HFFc6 (cell line): ENCODE measurements at regions not wholly inside any gene's neighbourhood (a gene's known extent, or its start where the extent isn't known, plus 50 kb on each side); places are given as distances from the start of the nearest gene placed in this dataset.

Source experiments
- DNase-seq: peaks from one replicate; pipeline ENCODE4 v3.0.0-alpha.2; 2018
- H3K27ac Mint-ChIP-seq: 2 replicates; pipeline ENCODE4 v1.8.0; 2020; ENCODE audit warnings: mild to moderate bottlenecking, mixed read lengths
- H3K27me3 Mint-ChIP-seq: 2 replicates; pipeline ENCODE4 v1.8.0; 2021; ENCODE audit warnings: mild to moderate bottlenecking, moderate library complexity, mixed read lengths; ENCODE audit not compliant: insufficient read depth
- H3K36me3 Mint-ChIP-seq: 2 replicates; pipeline ENCODE4 v1.8.0; 2021; ENCODE audit warnings: low read depth, mixed read lengths
- H3K4me1 Mint-ChIP-seq: 2 replicates; pipeline ENCODE4 v1.8.0; 2020; ENCODE audit warnings: low read depth, mixed read lengths
- H3K4me3 Mint-ChIP-seq: 2 replicates; pipeline ENCODE4 v1.8.0; 2020; ENCODE audit warnings: mild to moderate bottlenecking, moderate library complexity, mixed read lengths
- H3K9me3 Mint-ChIP-seq: 2 replicates; pipeline ENCODE4 v1.8.0; 2020; ENCODE audit warnings: mild to moderate bottlenecking, mixed read lengths
- TF ChIP-seq, protein P1 (sequence below): fragments of 200-600 bp; sonication (generic); IDR thresholded peaks from 2 replicates; pipeline ENCODE4 v1.5.0; 2021; ENCODE audit warnings: antibody characterized with exemption, mild to moderate bottlenecking

DNA sequence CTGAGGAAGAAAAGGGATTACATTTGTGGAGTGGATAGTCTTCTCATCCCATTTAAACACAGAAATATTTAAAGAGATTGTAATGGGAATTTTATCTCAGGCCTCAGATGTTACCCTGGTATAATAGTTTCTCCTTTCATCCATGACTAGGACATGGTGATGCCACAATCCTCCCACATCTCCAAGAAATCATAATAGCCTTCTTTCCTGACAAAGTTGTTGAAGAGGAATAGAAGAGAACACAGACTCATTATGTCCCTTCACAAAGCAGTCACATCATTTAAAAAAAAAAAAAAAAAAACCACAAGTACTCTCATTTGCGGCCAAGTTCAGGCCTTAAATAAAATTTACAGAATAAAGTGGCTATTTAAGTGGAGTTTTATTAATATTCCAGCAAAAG lies 359.6 kb downstream of the DEPDC1B start:
- peaks cover under 1% of the 10 kb centered on the region; the same call in 1 of the 2 replicates for H3K4me1 Mint-ChIP-seq
- H3K4me3 Mint-ChIP-seq: no peak overlapping the region
- TF ChIP-seq, protein P1, sequence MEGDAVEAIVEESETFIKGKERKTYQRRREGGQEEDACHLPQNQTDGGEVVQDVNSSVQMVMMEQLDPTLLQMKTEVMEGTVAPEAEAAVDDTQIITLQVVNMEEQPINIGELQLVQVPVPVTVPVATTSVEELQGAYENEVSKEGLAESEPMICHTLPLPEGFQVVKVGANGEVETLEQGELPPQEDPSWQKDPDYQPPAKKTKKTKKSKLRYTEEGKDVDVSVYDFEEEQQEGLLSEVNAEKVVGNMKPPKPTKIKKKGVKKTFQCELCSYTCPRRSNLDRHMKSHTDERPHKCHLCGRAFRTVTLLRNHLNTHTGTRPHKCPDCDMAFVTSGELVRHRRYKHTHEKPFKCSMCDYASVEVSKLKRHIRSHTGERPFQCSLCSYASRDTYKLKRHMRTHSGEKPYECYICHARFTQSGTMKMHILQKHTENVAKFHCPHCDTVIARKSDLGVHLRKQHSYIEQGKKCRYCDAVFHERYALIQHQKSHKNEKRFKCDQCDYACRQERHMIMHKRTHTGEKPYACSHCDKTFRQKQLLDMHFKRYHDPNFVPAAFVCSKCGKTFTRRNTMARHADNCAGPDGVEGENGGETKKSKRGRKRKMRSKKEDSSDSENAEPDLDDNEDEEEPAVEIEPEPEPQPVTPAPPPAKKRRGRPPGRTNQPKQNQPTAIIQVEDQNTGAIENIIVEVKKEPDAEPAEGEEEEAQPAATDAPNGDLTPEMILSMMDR: no peak
- peaks cover 2% of the 10 kb centered on the region; the same call in 1 of the 2 replicates for H3K27me3 Mint-ChIP-seq
- H3K36me3 Mint-ChIP-seq: no peaks in the 10 kb centered on the region
- DNase-seq: no peak
- H3K27ac Mint-ChIP-seq: no peak overlapping the region
- peaks cover 3% of the 10 kb centered on the region for H3K9me3 Mint-ChIP-seq

DNA sequence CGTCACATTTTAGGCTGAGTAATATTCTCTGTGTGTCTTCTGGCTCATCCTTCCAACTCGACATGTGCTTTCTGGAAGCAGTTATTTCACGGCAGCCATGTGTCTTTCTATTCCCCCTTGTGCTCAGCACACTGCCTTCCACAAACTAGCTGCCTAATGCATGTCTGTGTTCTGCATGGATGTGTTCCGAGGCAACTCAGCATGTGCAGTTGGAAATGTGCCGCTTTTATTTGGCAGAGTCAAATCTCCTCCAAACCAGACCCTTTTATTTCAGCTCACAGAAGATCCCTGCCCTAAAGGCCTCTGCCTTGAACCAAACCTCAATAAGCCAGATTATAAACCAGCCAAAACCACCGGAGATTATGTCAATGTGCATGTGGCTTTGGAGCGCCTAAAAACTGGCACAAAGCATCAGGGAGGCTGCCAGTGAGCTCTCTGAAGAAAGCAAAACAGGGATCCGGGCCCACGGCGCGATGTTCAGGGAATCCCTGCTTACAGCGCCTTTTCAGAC lies 360.2 kb downstream of the DEPDC1B start:
- H3K27ac Mint-ChIP-seq: no peak overlapping the region
- peaks cover 3% of the 10 kb centered on the region for H3K9me3 Mint-ChIP-seq
- peaks cover 7% of the 10 kb centered on the region; the same call in 1 of the 2 replicates for H3K4me1 Mint-ChIP-seq
- no peaks in the 10 kb centered on the region for H3K36me3 Mint-ChIP-seq
- TF ChIP-seq, protein P1: no peak
- no peak for DNase-seq
- H3K27me3 Mint-ChIP-seq: peaks cover 2% of the 10 kb centered on the region; the same call in 1 of the 2 replicates
- no peak overlapping the region; the same call in 1 of the 2 replicates for H3K4me3 Mint-ChIP-seq

DNA sequence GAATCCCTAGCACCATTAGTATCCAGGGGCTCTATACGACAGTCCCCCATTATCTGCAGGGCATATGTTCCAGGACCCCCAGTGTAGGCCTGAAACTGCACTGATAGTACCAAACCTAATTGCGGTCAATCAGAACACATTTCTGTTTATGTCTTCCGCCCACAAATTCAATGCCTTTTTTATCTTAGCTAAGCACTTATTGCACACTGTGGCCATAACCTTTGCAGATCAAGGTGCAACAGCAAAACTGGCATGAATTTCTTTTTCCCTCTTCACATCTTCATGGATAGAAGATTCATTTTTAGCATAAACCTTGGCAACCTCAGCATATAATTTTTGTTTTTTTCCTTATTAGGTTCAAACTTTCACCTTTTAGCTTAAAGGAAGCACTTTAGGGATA lies 361.1 kb downstream of the DEPDC1B start:
- TF ChIP-seq, protein P1: no peak
- DNase-seq: no peak
- H3K27me3 Mint-ChIP-seq: peaks cover 2% of the 10 kb centered on the region; the same call in 1 of the 2 replicates
- no peak overlapping the region for H3K27ac Mint-ChIP-seq
- no peaks in the 10 kb centered on the region for H3K36me3 Mint-ChIP-seq
- H3K4me3 Mint-ChIP-seq: no peak overlapping the region
- H3K4me1 Mint-ChIP-seq: peaks cover 16% of the 10 kb centered on the region
- peaks cover 3% of the 10 kb centered on the region for H3K9me3 Mint-ChIP-seq

DNA sequence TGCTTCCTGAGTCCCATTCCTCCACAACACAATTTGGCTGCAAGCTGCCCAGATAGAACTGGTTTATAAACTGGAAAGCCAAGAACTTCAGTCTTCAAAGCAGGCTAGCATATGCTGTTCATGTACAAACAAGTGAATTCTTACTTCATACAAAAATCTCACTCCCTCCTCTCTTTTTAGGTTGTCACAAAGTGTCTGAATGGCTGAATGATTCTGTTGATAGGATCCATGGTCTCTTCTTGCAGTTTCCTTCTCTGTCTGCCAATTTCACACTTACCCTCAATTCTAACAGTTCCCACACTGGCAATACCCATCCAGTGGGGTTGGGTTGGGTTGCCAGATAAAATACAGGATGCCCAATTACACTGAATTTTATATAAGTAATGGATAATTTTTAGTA lies 363.5 kb downstream of the DEPDC1B start:
- Mint-ChIP-seq H3K4me1 (peaks cover 34% of the 10 kb centered on the region), H3K9me3 (peaks cover 3% of the 10 kb centered on the region), H3K27me3 (peaks cover 2% of the 10 kb centered on the region; the same call in 1 of the 2 replicates), H3K4me3 (no peak overlapping the region), H3K27ac (no peak overlapping the region), H3K36me3 (no peaks in the 10 kb centered on the region)
- DNase-seq: no peak
- TF ChIP-seq, protein P1: no peak

DNA sequence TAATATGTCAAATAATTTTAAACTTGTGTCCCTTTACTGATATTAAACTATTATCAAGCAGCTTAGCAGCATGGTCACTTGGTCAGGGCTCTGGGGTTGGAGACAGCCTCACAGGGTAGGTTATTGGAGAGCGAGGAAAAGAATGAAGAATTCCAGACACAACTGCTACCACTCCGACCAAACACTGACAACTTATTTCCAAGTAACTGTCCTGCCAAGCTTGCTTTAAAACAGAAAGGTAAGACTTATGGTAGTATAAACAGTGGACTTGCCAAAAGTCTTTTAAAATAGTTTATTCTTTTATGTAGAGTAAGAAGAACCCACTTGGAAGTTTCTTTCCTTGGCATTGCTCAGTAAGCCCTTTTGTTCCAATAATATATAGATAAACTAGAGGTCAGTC lies 364.1 kb downstream of the DEPDC1B start:
- Mint-ChIP-seq H3K27ac (no peak overlapping the region), H3K4me1 (peaks cover 34% of the 10 kb centered on the region), H3K27me3 (peaks cover 2% of the 10 kb centered on the region; the same call in 1 of the 2 replicates), H3K4me3 (no peak overlapping the region), H3K9me3 (peaks cover 3% of the 10 kb centered on the region), H3K36me3 (no peaks in the 10 kb centered on the region)
- DNase-seq: no peak
- TF ChIP-seq, protein P1: no peak
